CD14-positive monocyte (primary cell): ENCODE measurements at regions not wholly inside any gene's neighbourhood (a gene's known extent, or its start where the extent isn't known, plus 50 kb on each side); places are given as distances from the start of the nearest gene placed in this dataset.

Experiments used
- DNase-seq, 3 donors: peaks; one replicate each; pipeline ENCODE4 v3.0.0-alpha.2; 2011 to 2022
- H2AFZ ChIP-seq: 2 replicates; pipeline ENCODE4 v1.6.0; 2012; ENCODE audit warnings: mild to moderate bottlenecking, low read depth, low read length, inconsistent platforms; ENCODE audit not compliant: insufficient read depth, poor library complexity, severe bottlenecking
- H3K27ac ChIP-seq, 2 donors: 1 replicate in 1 of 2; 2 replicates in 1 of 2; pipeline ENCODE4 v1.5.1; 2012 to 2013; ENCODE audit warnings: low read length in 2 of 2, control low read depth in 1 of 2, inconsistent platforms in 1 of 2, low read depth in 1 of 2, mild to moderate bottlenecking in 1 of 2
- H3K27me3 ChIP-seq, 2 donors: one replicate each; pipeline versions ENCODE4 v1.6.0 to v1.6.1; 2011 to 2013; ENCODE audit warnings: low read length in 2 of 2; ENCODE audit not compliant: control insufficient read depth in 2 of 2, insufficient read depth in 2 of 2
- H3K36me3 ChIP-seq, 2 donors: replicated peaks in 1 of 2; 1 replicate in 1 of 2; 2 replicates in 1 of 2; pipeline versions ENCODE4 v1.5.1 to v1.6.1; 2012 to 2013; ENCODE audit warnings: low read length in 2 of 2, control low read depth in 1 of 2, inconsistent platforms in 1 of 2, mild to moderate bottlenecking in 1 of 2; ENCODE audit not compliant: insufficient read depth in 2 of 2, control insufficient read depth in 1 of 2
- H3K4me1 ChIP-seq, 2 donors: 1 replicate in 1 of 2; 2 replicates in 1 of 2; pipeline versions ENCODE4 v1.5.1 to v1.6.1; 2012 to 2013; ENCODE audit warnings: low read length in 2 of 2, control low read depth in 1 of 2, inconsistent platforms in 1 of 2, mild to moderate bottlenecking in 1 of 2, moderate library complexity in 1 of 2; ENCODE audit not compliant: insufficient read depth in 2 of 2, control insufficient read depth in 1 of 2
- H3K4me2 ChIP-seq: replicated peaks from 2 replicates; pipeline ENCODE3; 2012; ENCODE audit warnings: low read length, moderate library complexity, mild to moderate bottlenecking; ENCODE audit not compliant: poor library complexity, severe bottlenecking; ENCODE audit errors: extremely low read depth
- H3K4me3 ChIP-seq, 3 experiments: fragments of 200-600 bp in 1 of 3; sonication (generic) in 1 of 3; replicated peaks in 1 of 3; 1 replicate in 2 of 3; 2 replicates in 1 of 3; pipeline ENCODE4 v1.5.1; 2011 to 2013; ENCODE audit warnings: low read length in 3 of 3, mild to moderate bottlenecking in 3 of 3, control low read depth in 2 of 3, low read depth in 2 of 3, inconsistent platforms in 1 of 3, moderate library complexity in 1 of 3
- H3K79me2 ChIP-seq: 2 replicates; pipeline ENCODE4 v1.6.0; 2012; ENCODE audit warnings: mild to moderate bottlenecking, control low read depth, inconsistent platforms, low read length, moderate library complexity; ENCODE audit not compliant: insufficient read depth
- H3K9ac ChIP-seq: 2 replicates; pipeline ENCODE4 v1.6.0; 2017; ENCODE audit warnings: low read length, mild to moderate bottlenecking; ENCODE audit not compliant: insufficient read depth, poor library complexity, severe bottlenecking
- H3K9me3 ChIP-seq, 2 donors: replicated peaks in 1 of 2; 1 replicate in 1 of 2; 2 replicates in 1 of 2; pipeline versions ENCODE4 v1.5.1 to v1.6.1; 2012 to 2013; ENCODE audit warnings: low read length in 2 of 2, control low read depth in 1 of 2; ENCODE audit not compliant: control insufficient read depth in 1 of 2, insufficient read depth in 1 of 2
- H4K20me1 ChIP-seq: 2 replicates; pipeline ENCODE4 v1.6.0; 2012; ENCODE audit warnings: mild to moderate bottlenecking, low read length, control low read depth, moderate library complexity; ENCODE audit not compliant: insufficient read depth
- H3K27ac Mint-ChIP-seq, 7 donors: one replicate each; pipeline ENCODE4 v1.8.0; 2020; ENCODE audit warnings: mild to moderate bottlenecking in 7 of 7, mixed read lengths in 7 of 7, moderate library complexity in 6 of 7, inconsistent platforms in 2 of 7
- H3K27me3 Mint-ChIP-seq, 3 donors: one replicate each; pipeline ENCODE4 v1.8.0; 2021 to 2022; ENCODE audit warnings: low read depth in 3 of 3, mild to moderate bottlenecking in 3 of 3, mixed read lengths in 3 of 3, moderate library complexity in 3 of 3, inconsistent platforms in 1 of 3
- H3K36me3 Mint-ChIP-seq, 2 donors: one replicate each; pipeline ENCODE4 v1.8.0; 2020; ENCODE audit warnings: mixed read lengths in 2 of 2, inconsistent platforms in 1 of 2, mild to moderate bottlenecking in 1 of 2
- H3K4me1 Mint-ChIP-seq: one replicate; pipeline ENCODE4 v1.8.0; 2020; ENCODE audit warnings: mild to moderate bottlenecking, mixed read lengths
- H3K4me3 Mint-ChIP-seq, 2 donors: one replicate each; pipeline ENCODE4 v1.8.0; 2020; ENCODE audit warnings: mild to moderate bottlenecking in 2 of 2, mixed read lengths in 2 of 2, moderate library complexity in 1 of 2
- H3K9me3 Mint-ChIP-seq, 7 donors: one replicate each; pipeline ENCODE4 v1.8.0; 2020 to 2022; ENCODE audit warnings: mixed read lengths in 7 of 7, mild to moderate bottlenecking in 6 of 7, moderate library complexity in 6 of 7, inconsistent platforms in 2 of 7
- CTCF ChIP-seq: fragments of 200-600 bp; IDR thresholded peaks from one replicate; pipeline ENCODE4 v1.8.0; 2022; ENCODE audit warnings: antibody characterized with exemption, mild to moderate bottlenecking
- intact Hi-C, 2 donors: fragments of 100-400 bp; cut with micrococcal nuclease; formaldehyde crosslinking; loops; one replicate each; pipeline versions ENCODE4 v1.15.0 to v1.15.1; 2023

GRCh38 chr3:99484871-99485270, 153.5 kb upstream of the COL8A1 start:
- TF ChIP-seq CTCF = no peak
- peaks cover 10% of the 10 kb centered on the region for H3K4me1 Mint-ChIP-seq
- peaks cover 2 to 7% (median 4%) of the 10 kb centered on the region in 3 donors for H3K27me3 Mint-ChIP-seq
- Histone ChIP-seq H3K4me3 (no peak overlapping the region), H4K20me1 (no peaks in the 10 kb centered on the region), H3K36me3 (no peaks in the 10 kb centered on the region), H3K79me2 (no peaks in the 10 kb centered on the region), H3K9ac (no peak overlapping the region), H3K4me1 (peaks cover 10 to 13% of the 10 kb centered on the region in 2 donors), H3K9me3 (peaks cover 6 to 14% of the 10 kb centered on the region in 2 donors), H3K27me3 (no peaks in the 10 kb centered on the region), H2AFZ (no peak overlapping the region), H3K27ac (no peak overlapping the region), H3K4me2 (no peak overlapping the region)
- H3K36me3 Mint-ChIP-seq = no peaks in the 10 kb centered on the region
- no peak overlapping the region for H3K4me3 Mint-ChIP-seq
- no peak for DNase-seq
- no peak overlapping the region for H3K27ac Mint-ChIP-seq
- peaks cover 12 to 23% (median 15%) of the 10 kb centered on the region in 7 donors for H3K9me3 Mint-ChIP-seq
- intact Hi-C loops = no loop called here

DNA sequence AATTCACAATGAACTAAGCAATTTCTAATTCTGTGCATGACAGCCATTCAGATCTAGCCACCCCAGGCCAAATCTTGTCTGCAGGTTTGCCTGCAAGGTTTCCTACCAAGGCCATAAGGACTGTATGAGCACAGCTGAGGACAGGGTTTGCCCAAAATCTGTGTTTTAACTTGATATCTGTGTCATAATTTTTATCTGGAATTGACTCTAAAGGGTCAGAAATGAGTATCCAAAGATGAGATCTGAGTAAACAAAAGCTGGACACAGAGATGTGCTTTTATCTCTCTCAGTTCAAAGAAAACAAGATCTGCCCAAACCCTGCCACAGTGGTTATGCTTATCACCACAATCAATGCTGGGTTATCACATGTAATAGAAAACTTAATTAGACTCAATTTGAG, 154.6 kb upstream of the COL8A1 start:
- Histone ChIP-seq H3K4me3 (no peak overlapping the region), H3K27me3 (no peaks in the 10 kb centered on the region), H3K27ac (no peak overlapping the region), H3K79me2 (no peaks in the 10 kb centered on the region), H2AFZ (no peak overlapping the region), H4K20me1 (no peaks in the 10 kb centered on the region), H3K4me1 (peaks cover 10 to 13% of the 10 kb centered on the region in 2 donors), H3K4me2 (no peak overlapping the region), H3K9me3 (peaks cover 6 to 7% of the 10 kb centered on the region in 2 donors), H3K9ac (no peak overlapping the region), H3K36me3 (no peaks in the 10 kb centered on the region)
- TF ChIP-seq CTCF = no peak
- Mint-ChIP-seq H3K36me3 (no peaks in the 10 kb centered on the region), H3K4me3 (no peak overlapping the region), H3K9me3 (peaks cover 9 to 19% (median 11%) of the 10 kb centered on the region in 7 donors), H3K27ac (no peak overlapping the region), H3K27me3 (peaks cover 0 to 5% (median 4%) of the 10 kb centered on the region in 3 donors), H3K4me1 (peaks cover 10% of the 10 kb centered on the region)
- no peak for DNase-seq
- intact Hi-C loops = no loop called here
